ENCODE measurements at regions not wholly inside any gene's neighbourhood (a gene's known extent, or its start where the extent isn't known, plus 50 kb on each side); places are given as distances from the start of the nearest gene placed in this dataset.
"Not testable (repeated sequence)": the region's sequence is repeated elsewhere in the genome, so short reads cannot be mapped to it uniquely, and the experiment has no call there.

DNA sequence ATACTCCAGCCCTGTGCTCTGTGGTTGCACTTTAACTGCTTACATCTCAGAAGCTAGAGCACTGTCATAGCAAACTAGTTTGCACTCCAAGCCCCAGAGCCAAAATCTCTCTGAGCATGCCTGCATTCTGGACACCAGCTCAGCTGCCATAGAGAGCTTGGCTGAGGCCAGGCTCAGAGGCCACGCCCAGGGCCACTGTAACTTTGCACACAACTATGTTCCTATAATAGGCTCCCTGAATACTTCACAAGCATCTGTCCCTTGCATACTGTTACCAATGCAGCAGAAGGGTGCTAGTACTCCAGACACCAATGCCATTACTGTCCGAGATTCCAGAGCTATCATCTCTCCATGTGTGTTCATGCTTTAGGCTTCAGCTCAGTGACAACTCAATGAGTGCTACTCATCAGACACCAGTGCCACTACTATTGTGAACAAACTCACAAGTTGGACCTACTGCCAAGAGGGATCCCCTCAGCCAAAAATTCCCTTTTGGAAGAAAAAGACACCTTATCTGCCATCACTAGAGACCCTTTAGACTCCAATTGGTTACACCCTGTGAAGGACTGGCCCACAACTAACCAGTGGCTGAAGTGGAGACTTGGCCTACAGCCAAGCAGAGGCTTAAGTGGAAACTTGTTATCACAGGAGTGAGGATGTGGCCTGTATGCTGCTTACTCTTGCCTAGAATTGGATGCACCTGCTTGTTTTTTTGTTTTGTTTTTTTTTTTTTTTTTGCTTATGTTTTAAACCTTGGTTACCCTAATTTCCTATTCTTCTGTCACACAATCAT lies 211.6 kb upstream of the MAGI2 start:
- Histone ChIP-seq H3K27ac (ENCODE audit: low read depth, low read length) (no peak overlapping the region), H3K27me3 (ENCODE audit: control insufficient read depth in 1 of 2, insufficient read depth in 2 of 2, low read length in 2 of 2) (no peaks in the 10 kb centered on the region), H3K4me1 (ENCODE audit: insufficient read depth, low read length) (no peaks in the 10 kb centered on the region), H3K36me3 (ENCODE audit: insufficient read depth, low read length) (no peaks in the 10 kb centered on the region), H3K9ac (ENCODE audit: low read length) (no peak overlapping the region), H3K4me3 (ENCODE audit: low read depth in 1 of 2, low read length in 2 of 2) (no peak overlapping the region), H3K9me3 (ENCODE audit: low read length) (no peaks in the 10 kb centered on the region)

DNA sequence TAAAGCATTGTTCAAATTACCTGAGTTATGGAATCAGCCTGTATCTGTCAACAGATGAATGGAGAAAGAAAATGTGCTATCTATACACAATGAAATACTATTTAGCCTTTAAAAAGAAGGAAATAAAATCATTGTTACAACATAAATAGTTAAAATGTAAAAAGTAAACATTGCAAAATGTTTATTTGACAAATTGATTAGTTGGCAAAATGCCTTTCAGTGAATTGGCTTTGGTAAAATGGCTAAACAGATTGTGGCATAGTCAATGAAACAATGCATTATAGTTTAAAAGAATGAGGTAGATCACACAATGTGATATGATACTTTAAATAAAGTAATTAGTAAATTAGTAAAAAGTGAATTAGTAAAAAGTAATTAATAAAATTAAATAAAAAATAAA lies 204.8 kb upstream of the MAGI2 start:
- H3K27ac ChIP-seq (ENCODE audit: low read depth, low read length) = no peak overlapping the region
- H3K36me3 ChIP-seq (ENCODE audit: insufficient read depth, low read length) = no peaks in the 10 kb centered on the region
- no peaks in the 10 kb centered on the region for H3K4me1 ChIP-seq (ENCODE audit: insufficient read depth, low read length)
- no peaks in the 10 kb centered on the region for H3K9me3 ChIP-seq (ENCODE audit: low read length)
- H3K4me3 ChIP-seq (ENCODE audit: low read depth in 1 of 2, low read length in 2 of 2) = no peak overlapping the region
- H3K9ac ChIP-seq (ENCODE audit: low read length) = no peak overlapping the region
- no peaks in the 10 kb centered on the region for H3K27me3 ChIP-seq (ENCODE audit: control insufficient read depth in 1 of 2, insufficient read depth in 2 of 2, low read length in 2 of 2)

DNA sequence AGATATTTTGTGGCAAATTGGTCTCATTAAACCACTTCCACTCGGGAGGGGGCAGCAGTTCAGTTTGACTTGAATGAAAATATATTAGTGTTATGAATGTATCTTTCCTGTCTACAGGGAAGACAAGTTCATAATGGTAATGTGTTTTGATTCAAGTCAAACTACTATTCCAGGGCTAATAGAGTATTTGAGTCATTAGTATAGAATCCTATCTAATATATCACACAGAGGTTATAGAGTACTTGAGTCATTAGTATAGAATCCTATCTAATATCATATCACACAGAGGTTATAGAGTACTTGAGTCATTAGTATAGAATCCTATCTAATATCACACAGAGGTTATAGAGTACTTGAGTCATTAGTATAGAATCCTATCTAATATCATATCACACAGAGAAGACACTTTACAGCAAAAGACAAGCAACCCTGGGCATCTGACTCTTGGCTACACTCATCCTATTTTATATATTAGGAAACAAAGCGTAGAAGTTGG lies 199.7 kb upstream of the MAGI2 start:
- Histone ChIP-seq H3K27ac (ENCODE audit: low read depth, low read length) (no peak overlapping the region), H3K9ac (ENCODE audit: low read length) (no peak overlapping the region), H3K4me1 (ENCODE audit: insufficient read depth, low read length) (no peaks in the 10 kb centered on the region), H3K36me3 (ENCODE audit: insufficient read depth, low read length) (no peaks in the 10 kb centered on the region), H3K4me3 (ENCODE audit: low read depth in 1 of 2, low read length in 2 of 2) (no peak overlapping the region), H3K27me3 (ENCODE audit: control insufficient read depth in 1 of 2, insufficient read depth in 2 of 2, low read length in 2 of 2) (no peaks in the 10 kb centered on the region), H3K9me3 (ENCODE audit: low read length) (no peaks in the 10 kb centered on the region)

DNA sequence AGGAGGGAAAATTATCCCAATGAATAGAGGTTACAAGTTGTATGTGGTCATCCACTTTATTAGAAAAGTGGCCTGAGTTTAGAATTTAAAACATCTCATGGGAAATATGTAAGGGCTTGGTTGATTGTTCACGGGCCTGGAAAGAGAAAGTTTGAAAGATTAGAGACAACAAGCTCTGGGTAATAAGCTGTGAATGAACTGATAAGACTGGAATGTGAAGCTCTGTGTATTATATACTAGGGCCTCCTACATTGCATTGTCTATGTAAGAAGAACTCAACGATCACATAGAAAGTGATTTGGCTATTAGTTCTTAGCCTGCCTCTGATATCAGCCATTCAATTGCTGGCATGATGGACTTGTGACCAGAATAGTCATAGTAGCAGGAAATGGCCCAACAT lies 199.2 kb upstream of the MAGI2 start:
- Histone ChIP-seq H3K9ac (ENCODE audit: low read length) (no peak overlapping the region), H3K36me3 (ENCODE audit: insufficient read depth, low read length) (no peaks in the 10 kb centered on the region), H3K4me1 (ENCODE audit: insufficient read depth, low read length) (no peaks in the 10 kb centered on the region), H3K27me3 (ENCODE audit: control insufficient read depth in 1 of 2, insufficient read depth in 2 of 2, low read length in 2 of 2) (no peaks in the 10 kb centered on the region), H3K27ac (ENCODE audit: low read depth, low read length) (no peak overlapping the region), H3K4me3 (ENCODE audit: low read depth in 1 of 2, low read length in 2 of 2) (no peak overlapping the region), H3K9me3 (ENCODE audit: low read length) (no peaks in the 10 kb centered on the region)

DNA sequence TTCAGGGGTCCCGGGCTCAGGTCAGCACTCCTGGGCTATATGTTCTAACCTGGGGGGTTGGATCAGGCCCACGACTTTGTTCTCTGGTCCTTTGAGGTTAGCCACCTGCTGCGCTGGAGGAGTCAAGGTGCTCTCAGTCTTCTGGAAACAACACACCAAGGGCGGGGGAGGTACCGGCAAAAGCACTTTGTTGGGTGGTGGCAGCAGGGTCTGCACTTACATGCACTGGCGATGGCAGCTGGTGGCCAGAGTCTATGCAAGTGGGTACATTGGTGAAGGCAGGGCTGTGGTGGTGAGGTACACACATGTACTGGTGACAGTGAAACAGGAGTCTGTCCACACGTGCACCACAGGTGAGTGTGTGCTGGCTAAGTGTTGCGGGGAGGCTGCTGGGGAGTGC lies 194.2 kb upstream of the MAGI2 start:
- no peak overlapping the region for H3K27ac ChIP-seq (ENCODE audit: low read depth, low read length)
- no peak overlapping the region for H3K9ac ChIP-seq (ENCODE audit: low read length)
- no peaks in the 10 kb centered on the region for H3K27me3 ChIP-seq (ENCODE audit: control insufficient read depth in 1 of 2, insufficient read depth in 2 of 2, low read length in 2 of 2)
- no peaks in the 10 kb centered on the region for H3K36me3 ChIP-seq (ENCODE audit: insufficient read depth, low read length)
- no peaks in the 10 kb centered on the region for H3K9me3 ChIP-seq (ENCODE audit: low read length)
- H3K4me3 ChIP-seq (ENCODE audit: low read depth in 1 of 2, low read length in 2 of 2) = no peak overlapping the region
- no peaks in the 10 kb centered on the region for H3K4me1 ChIP-seq (ENCODE audit: insufficient read depth, low read length)

DNA sequence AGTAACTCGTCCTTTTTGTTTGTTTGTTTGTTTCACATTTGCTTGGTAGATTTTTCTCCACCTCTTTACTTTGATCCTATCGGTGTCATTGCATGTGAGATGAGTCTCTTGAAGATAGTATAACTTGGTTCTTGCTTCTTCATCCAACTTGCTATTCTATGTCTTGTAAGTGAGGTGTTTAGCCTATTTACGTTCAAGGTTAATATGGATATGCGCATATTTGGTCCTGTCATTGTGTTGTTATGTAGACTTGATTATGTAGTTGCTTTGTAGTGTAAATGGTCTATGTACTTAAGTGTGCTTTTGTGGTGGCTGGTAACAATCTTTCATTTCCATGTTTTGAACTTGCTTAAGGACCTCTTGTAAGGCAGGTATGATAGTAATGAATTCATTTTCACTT lies 192.8 kb upstream of the MAGI2 start:
- H3K27ac ChIP-seq (ENCODE audit: low read depth, low read length) = no peak overlapping the region
- no peaks in the 10 kb centered on the region for H3K4me1 ChIP-seq (ENCODE audit: insufficient read depth, low read length)
- H3K9me3 ChIP-seq (ENCODE audit: low read length) = no peaks in the 10 kb centered on the region
- no peaks in the 10 kb centered on the region for H3K36me3 ChIP-seq (ENCODE audit: insufficient read depth, low read length)
- no peak overlapping the region for H3K9ac ChIP-seq (ENCODE audit: low read length)
- no peak overlapping the region for H3K4me3 ChIP-seq (ENCODE audit: low read depth in 1 of 2, low read length in 2 of 2)
- no peaks in the 10 kb centered on the region for H3K27me3 ChIP-seq (ENCODE audit: control insufficient read depth in 1 of 2, insufficient read depth in 2 of 2, low read length in 2 of 2)

DNA sequence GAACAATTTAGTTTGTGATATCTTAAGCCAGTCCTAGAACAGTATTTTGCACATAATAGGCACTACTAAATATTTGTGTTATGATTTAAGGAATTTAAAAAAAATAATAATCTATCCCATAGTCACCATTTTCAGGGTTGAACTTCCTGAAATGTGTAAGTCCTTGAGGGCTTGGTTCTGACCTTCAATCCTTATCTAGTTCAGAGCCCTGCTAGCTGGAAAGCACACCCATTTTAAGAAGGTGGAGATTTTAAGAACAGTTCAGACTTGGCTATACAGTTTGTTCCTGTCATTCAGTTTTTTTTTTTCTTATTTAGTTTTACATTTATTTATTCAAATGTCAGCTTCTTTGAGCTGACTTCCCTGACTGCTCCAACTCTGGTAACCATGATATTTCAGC lies 183.4 kb upstream of the MAGI2 start:
- no peak overlapping the region for H3K4me3 ChIP-seq (ENCODE audit: low read depth in 1 of 2, low read length in 2 of 2)
- H3K9me3 ChIP-seq (ENCODE audit: low read length) = no peaks in the 10 kb centered on the region
- H3K36me3 ChIP-seq (ENCODE audit: insufficient read depth, low read length) = no peaks in the 10 kb centered on the region
- no peaks in the 10 kb centered on the region for H3K4me1 ChIP-seq (ENCODE audit: insufficient read depth, low read length)
- no peaks in the 10 kb centered on the region for H3K27me3 ChIP-seq (ENCODE audit: control insufficient read depth in 1 of 2, insufficient read depth in 2 of 2, low read length in 2 of 2)
- H3K9ac ChIP-seq (ENCODE audit: low read length) = no peak overlapping the region
- H3K27ac ChIP-seq (ENCODE audit: low read depth, low read length) = no peak overlapping the region

DNA sequence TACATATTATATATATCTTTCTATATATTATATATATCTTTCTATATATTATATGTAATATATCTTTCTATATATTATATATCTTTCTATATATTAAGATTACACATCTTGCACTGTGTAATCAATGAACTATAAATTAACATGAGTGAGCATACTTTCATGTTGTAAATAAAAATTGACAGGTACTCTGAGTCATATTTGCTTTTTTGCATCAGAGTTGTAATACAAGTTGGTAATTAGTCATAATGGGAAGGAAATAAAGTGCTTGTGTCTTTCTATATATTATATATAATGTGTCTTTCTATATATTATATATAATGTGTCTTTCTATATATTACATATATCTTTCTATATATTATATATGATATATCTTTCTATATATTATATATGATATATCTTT lies 172.5 kb upstream of the MAGI2 start:
- not testable (repeated sequence) for H3K9ac ChIP-seq (ENCODE audit: low read length); H3K27ac ChIP-seq (ENCODE audit: low read depth, low read length); H3K27me3 ChIP-seq (ENCODE audit: control insufficient read depth in 1 of 2, insufficient read depth in 2 of 2, low read length in 2 of 2); H3K4me3 ChIP-seq (ENCODE audit: low read depth in 1 of 2, low read length in 2 of 2); H3K4me1 ChIP-seq (ENCODE audit: insufficient read depth, low read length); H3K9me3 ChIP-seq (ENCODE audit: low read length); H3K36me3 ChIP-seq (ENCODE audit: insufficient read depth, low read length)

DNA sequence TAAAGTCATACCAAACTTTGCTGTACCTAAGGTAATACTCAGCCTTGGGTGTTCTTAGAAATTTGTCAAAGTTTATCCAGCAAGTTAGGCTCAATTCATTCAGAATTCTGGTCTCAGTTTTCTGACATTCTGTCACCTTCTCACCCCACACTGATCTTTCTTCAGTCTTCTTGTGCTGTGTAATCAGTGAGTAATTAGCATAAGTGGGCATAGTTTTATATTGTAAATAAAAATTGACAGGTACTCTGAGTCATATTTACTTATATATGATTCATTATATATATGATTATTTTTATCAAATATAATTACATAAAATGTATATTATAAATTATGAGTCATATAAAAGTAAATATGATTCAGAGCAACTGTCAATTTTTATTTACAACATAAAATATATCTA lies 170.9 kb upstream of the MAGI2 start:
- no peaks in the 10 kb centered on the region for H3K9me3 ChIP-seq (ENCODE audit: low read length)
- H3K36me3 ChIP-seq (ENCODE audit: insufficient read depth, low read length) = no peaks in the 10 kb centered on the region
- H3K4me1 ChIP-seq (ENCODE audit: insufficient read depth, low read length) = no peaks in the 10 kb centered on the region
- H3K27me3 ChIP-seq (ENCODE audit: control insufficient read depth in 1 of 2, insufficient read depth in 2 of 2, low read length in 2 of 2) = no peaks in the 10 kb centered on the region
- no peak overlapping the region for H3K4me3 ChIP-seq (ENCODE audit: low read depth in 1 of 2, low read length in 2 of 2)
- no peak overlapping the region for H3K27ac ChIP-seq (ENCODE audit: low read depth, low read length)
- no peak overlapping the region for H3K9ac ChIP-seq (ENCODE audit: low read length)

DNA sequence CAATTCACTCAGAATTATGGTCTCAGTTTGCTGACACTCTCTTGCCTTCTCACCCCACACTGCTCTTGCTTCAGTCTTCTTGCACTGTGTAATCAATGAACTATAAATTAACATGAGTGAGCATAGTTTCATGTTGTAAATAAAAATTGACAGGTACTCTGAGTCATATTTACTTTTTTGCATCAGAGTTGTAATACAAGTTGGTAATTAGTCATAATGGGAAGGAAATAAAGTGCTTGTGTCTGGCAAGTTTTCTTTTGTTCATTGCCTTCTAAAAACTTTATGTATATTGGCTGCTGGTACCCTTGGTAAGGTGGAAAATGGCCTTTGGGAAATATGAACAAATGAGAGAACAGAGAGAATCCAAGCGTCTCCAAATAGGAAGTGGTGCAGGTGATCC lies 169.3 kb upstream of the MAGI2 start:
- H3K4me3 ChIP-seq (ENCODE audit: low read depth in 1 of 2, low read length in 2 of 2) = no peak overlapping the region
- H3K36me3 ChIP-seq (ENCODE audit: insufficient read depth, low read length) = no peaks in the 10 kb centered on the region
- no peak overlapping the region for H3K9ac ChIP-seq (ENCODE audit: low read length)
- no peaks in the 10 kb centered on the region for H3K9me3 ChIP-seq (ENCODE audit: low read length)
- H3K4me1 ChIP-seq (ENCODE audit: insufficient read depth, low read length) = no peaks in the 10 kb centered on the region
- H3K27ac ChIP-seq (ENCODE audit: low read depth, low read length) = no peak overlapping the region
- H3K27me3 ChIP-seq (ENCODE audit: control insufficient read depth in 1 of 2, insufficient read depth in 2 of 2, low read length in 2 of 2) = no peaks in the 10 kb centered on the region

DNA sequence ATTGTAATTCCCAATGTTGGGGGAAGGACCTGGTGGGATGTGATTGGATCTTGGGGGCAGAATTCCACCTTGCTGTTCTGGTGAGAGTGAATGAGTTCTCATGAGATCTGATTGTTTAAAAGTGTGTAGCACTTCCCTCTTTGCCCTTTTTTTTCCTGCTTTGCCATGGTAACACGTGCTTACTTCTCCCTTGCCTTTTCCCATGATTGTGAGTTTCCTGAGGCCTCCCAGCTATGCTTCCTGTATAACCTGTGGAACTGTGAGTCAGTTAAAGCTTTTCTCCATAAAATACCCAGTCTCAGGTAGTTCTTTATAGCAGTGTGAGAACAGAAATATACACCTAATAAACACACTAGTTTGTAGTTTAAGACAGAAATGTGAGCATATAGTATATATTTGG lies 166.8 kb upstream of the MAGI2 start:
- H3K27ac ChIP-seq (ENCODE audit: low read depth, low read length) = no peak overlapping the region
- no peaks in the 10 kb centered on the region for H3K4me1 ChIP-seq (ENCODE audit: insufficient read depth, low read length)
- H3K9ac ChIP-seq (ENCODE audit: low read length) = no peak overlapping the region
- no peaks in the 10 kb centered on the region for H3K36me3 ChIP-seq (ENCODE audit: insufficient read depth, low read length)
- H3K27me3 ChIP-seq (ENCODE audit: control insufficient read depth in 1 of 2, insufficient read depth in 2 of 2, low read length in 2 of 2) = no peaks in the 10 kb centered on the region
- H3K9me3 ChIP-seq (ENCODE audit: low read length) = no peaks in the 10 kb centered on the region
- H3K4me3 ChIP-seq (ENCODE audit: low read depth in 1 of 2, low read length in 2 of 2) = no peak overlapping the region

DNA sequence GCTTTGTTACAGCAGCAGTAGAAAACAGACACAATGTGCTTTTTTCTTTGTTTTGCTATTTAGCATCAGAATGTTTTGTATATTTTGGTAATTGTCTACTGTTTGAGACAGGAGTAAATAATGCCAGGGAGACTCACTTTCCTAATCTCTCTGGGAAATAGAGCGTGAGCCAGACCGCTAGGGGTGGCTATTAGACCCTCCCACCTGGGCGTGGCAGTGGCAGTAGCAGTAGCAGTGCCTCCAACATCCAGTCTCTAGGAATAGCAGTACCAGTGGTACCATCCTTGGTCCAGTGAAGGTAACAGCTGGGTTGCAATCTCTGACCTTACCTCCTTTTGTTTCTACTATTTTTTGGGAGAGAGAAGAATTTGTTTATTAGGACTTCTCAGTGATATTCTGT lies 165.7 kb upstream of the MAGI2 start:
- H3K4me1 ChIP-seq (ENCODE audit: insufficient read depth, low read length) = no peaks in the 10 kb centered on the region
- no peak overlapping the region for H3K9ac ChIP-seq (ENCODE audit: low read length)
- no peaks in the 10 kb centered on the region for H3K36me3 ChIP-seq (ENCODE audit: insufficient read depth, low read length)
- no peak overlapping the region for H3K4me3 ChIP-seq (ENCODE audit: low read depth in 1 of 2, low read length in 2 of 2)
- no peaks in the 10 kb centered on the region for H3K9me3 ChIP-seq (ENCODE audit: low read length)
- no peaks in the 10 kb centered on the region for H3K27me3 ChIP-seq (ENCODE audit: control insufficient read depth in 1 of 2, insufficient read depth in 2 of 2, low read length in 2 of 2)
- H3K27ac ChIP-seq (ENCODE audit: low read depth, low read length) = no peak overlapping the region
